ENCODE measurements at regions not wholly inside any gene's neighbourhood (a gene's known extent, or its start where the extent isn't known, plus 50 kb on each side); places are given as distances from the start of the nearest gene placed in this dataset.

GRCh38 chr1:60974524-60975372 is 107.6 kb upstream of the NFIA start:
- no peak overlapping the region for H3K4me3 Mint-ChIP-seq
- H3K36me3 Mint-ChIP-seq (ENCODE audit: low read depth) = no peaks in the 10 kb centered on the region
- H3K9me3 Mint-ChIP-seq = no peaks in the 10 kb centered on the region
- H3K4me1 Mint-ChIP-seq (ENCODE audit: low read depth) = no peaks in the 10 kb centered on the region
- H3K27ac Mint-ChIP-seq = no peak overlapping the region
- no peak for DNase-seq (ENCODE audit: low spot score)
- H3K27me3 Mint-ChIP-seq (ENCODE audit: low read depth) = peaks cover 8% of the 10 kb centered on the region

GRCh38 chr1:60973668-60974067 is 108.7 kb upstream of the NFIA start:
- Mint-ChIP-seq H3K4me3 (no peak overlapping the region), H3K36me3 (ENCODE audit: low read depth) (no peaks in the 10 kb centered on the region)
- no peak for DNase-seq (ENCODE audit: low spot score)

GRCh38 chr1:60972841-60973364 is 109.5 kb upstream of the NFIA start:
- Mint-ChIP-seq H3K4me1 (ENCODE audit: low read depth) (no peaks in the 10 kb centered on the region), H3K4me3 (no peak overlapping the region), H3K36me3 (ENCODE audit: low read depth) (no peaks in the 10 kb centered on the region), H3K27ac (no peak overlapping the region), H3K27me3 (ENCODE audit: low read depth) (peaks cover 8% of the 10 kb centered on the region), H3K9me3 (no peaks in the 10 kb centered on the region)
- no peak for DNase-seq (ENCODE audit: low spot score)

More at GRCh38 chr1:60973668-60974067, 108.7 kb upstream of the NFIA start:
- Mint-ChIP-seq H3K27ac (no peak overlapping the region), H3K9me3 (no peaks in the 10 kb centered on the region), H3K27me3 (ENCODE audit: low read depth) (peaks cover 8% of the 10 kb centered on the region), H3K4me1 (ENCODE audit: low read depth) (no peaks in the 10 kb centered on the region)

GRCh38 chr1:60971330-60971729 is 111.0 kb upstream of the NFIA start:
- H3K4me3 Mint-ChIP-seq = no peak overlapping the region
- DNase-seq (ENCODE audit: low spot score) = no peak
- peaks cover 14% of the 10 kb centered on the region for H3K9me3 Mint-ChIP-seq
- peaks cover 8% of the 10 kb centered on the region for H3K27me3 Mint-ChIP-seq (ENCODE audit: low read depth)
- no peak overlapping the region for H3K27ac Mint-ChIP-seq
- no peaks in the 10 kb centered on the region for H3K36me3 Mint-ChIP-seq (ENCODE audit: low read depth)
- no peaks in the 10 kb centered on the region for H3K4me1 Mint-ChIP-seq (ENCODE audit: low read depth)

- H3K4me3 Mint-ChIP-seq = no peak overlapping the region
- no peak for DNase-seq (ENCODE audit: low spot score)
- H3K9me3 Mint-ChIP-seq = peaks cover 18% of the 10 kb centered on the region
- H3K4me1 Mint-ChIP-seq (ENCODE audit: low read depth) = no peaks in the 10 kb centered on the region
- no peak overlapping the region for H3K27ac Mint-ChIP-seq
- H3K27me3 Mint-ChIP-seq (ENCODE audit: low read depth) = peaks cover 8% of the 10 kb centered on the region
- H3K36me3 Mint-ChIP-seq (ENCODE audit: low read depth) = no peaks in the 10 kb centered on the region
Measured at GRCh38 chr1:60969971-60970509, 112.3 kb upstream of the NFIA start.

DNA sequence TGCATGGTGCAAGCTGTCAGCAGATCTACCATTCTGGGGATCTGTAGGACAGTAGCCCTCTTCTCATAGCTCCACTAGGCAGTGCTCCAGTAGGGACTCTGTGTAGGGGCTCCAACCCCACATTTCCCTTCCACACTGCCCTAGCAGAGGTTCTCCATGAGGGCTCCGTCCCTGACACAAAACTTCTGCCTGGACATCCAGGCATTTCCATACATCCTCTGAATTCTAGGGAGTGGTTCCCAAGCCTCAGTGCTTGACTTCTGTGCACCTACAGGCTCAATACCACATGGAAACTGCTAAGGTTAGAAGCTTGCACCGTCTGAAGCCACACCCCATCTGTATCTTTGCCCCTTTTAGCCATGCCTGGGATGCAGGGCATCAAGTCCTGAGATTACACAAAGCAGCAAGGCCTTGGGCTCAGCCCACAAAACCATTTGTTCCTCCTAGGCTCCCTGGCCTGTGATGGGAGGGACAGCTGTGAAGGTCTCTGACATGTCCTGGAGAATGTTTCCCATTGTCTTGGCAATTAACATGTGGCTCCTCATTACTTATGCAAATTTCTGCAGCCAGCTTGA is 117.0 kb upstream of the NFIA start:
- Mint-ChIP-seq H3K27me3 (ENCODE audit: low read depth) (no peaks in the 10 kb centered on the region), H3K4me1 (ENCODE audit: low read depth) (no peaks in the 10 kb centered on the region), H3K9me3 (peaks cover 22% of the 10 kb centered on the region), H3K27ac (no peak overlapping the region), H3K36me3 (ENCODE audit: low read depth) (no peaks in the 10 kb centered on the region), H3K4me3 (no peak overlapping the region)
- no peak for DNase-seq (ENCODE audit: low spot score)

- Mint-ChIP-seq H3K4me1 (ENCODE audit: low read depth) (no peaks in the 10 kb centered on the region), H3K36me3 (ENCODE audit: low read depth) (no peaks in the 10 kb centered on the region), H3K9me3 (peaks cover 22% of the 10 kb centered on the region), H3K4me3 (no peak overlapping the region), H3K27ac (no peak overlapping the region), H3K27me3 (ENCODE audit: low read depth) (no peaks in the 10 kb centered on the region)
- no peak for DNase-seq (ENCODE audit: low spot score)
Measured at GRCh38 chr1:60963167-60963940, 119.0 kb upstream of the NFIA start.

GRCh38 chr1:60960891-60961461 is 121.4 kb upstream of the NFIA start:
- H3K36me3 Mint-ChIP-seq (ENCODE audit: low read depth) = no peaks in the 10 kb centered on the region
- no peaks in the 10 kb centered on the region for H3K4me1 Mint-ChIP-seq (ENCODE audit: low read depth)
- H3K27me3 Mint-ChIP-seq (ENCODE audit: low read depth) = no peaks in the 10 kb centered on the region
- DNase-seq (ENCODE audit: low spot score) = no peak
- no peak overlapping the region for H3K4me3 Mint-ChIP-seq
- peaks cover 8% of the 10 kb centered on the region for H3K9me3 Mint-ChIP-seq
- no peak overlapping the region for H3K27ac Mint-ChIP-seq

- Mint-ChIP-seq H3K4me1 (ENCODE audit: low read depth) (no peaks in the 10 kb centered on the region), H3K4me3 (no peak overlapping the region), H3K27ac (no peak overlapping the region), H3K27me3 (ENCODE audit: low read depth) (no peaks in the 10 kb centered on the region), H3K36me3 (ENCODE audit: low read depth) (no peaks in the 10 kb centered on the region), H3K9me3 (peaks cover 3% of the 10 kb centered on the region)
- no peak for DNase-seq (ENCODE audit: low spot score)
Measured at GRCh38 chr1:60959701-60960100, 122.7 kb upstream of the NFIA start.

DNA sequence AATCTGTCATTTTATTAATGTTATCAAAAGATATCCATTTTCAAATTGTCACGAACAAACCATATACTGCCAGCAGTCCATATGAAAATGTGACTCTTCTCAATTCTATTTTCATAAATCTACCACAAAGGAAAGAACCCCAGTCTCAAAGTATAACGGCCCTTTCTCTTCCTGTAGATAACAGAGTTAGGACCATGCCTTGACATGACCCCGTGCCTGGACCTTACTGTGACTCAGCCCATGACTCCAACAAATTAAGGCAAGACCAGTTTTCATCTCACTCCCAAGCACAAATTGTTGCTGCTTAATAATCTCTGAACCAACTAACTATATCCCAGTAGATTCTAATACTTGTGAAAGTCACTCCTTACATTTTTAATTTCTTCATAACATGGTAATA is 124.4 kb upstream of the NFIA start:
- H3K27me3 Mint-ChIP-seq (ENCODE audit: low read depth) = no peaks in the 10 kb centered on the region
- H3K4me1 Mint-ChIP-seq (ENCODE audit: low read depth) = no peaks in the 10 kb centered on the region
- no peak for DNase-seq (ENCODE audit: low spot score)
- H3K36me3 Mint-ChIP-seq (ENCODE audit: low read depth) = no peaks in the 10 kb centered on the region
- H3K4me3 Mint-ChIP-seq = no peak overlapping the region
- no peak overlapping the region for H3K27ac Mint-ChIP-seq
- H3K9me3 Mint-ChIP-seq = no peaks in the 10 kb centered on the region

DNA sequence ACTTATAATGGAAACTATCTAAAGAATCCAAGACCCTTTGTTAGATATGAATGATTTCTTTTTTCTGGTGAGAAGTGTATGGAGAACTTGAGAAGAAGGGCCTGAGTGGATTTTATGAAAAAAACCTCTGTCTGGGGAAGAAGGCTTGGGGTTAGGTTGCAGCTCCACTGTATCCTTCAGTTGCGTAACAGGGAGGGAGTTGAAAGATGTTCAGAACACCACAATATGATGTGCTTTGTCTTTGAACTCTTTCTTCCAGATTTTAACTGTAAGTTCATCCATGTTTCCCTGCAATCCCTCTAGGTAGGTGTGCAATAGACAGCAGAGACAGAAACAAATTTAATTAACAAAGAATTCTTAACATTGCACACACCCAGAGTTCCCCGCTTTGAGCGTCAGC is 125.8 kb upstream of the NFIA start:
- no peaks in the 10 kb centered on the region for H3K27me3 Mint-ChIP-seq (ENCODE audit: low read depth)
- DNase-seq (ENCODE audit: low spot score) = no peak
- H3K4me1 Mint-ChIP-seq (ENCODE audit: low read depth) = no peaks in the 10 kb centered on the region
- no peaks in the 10 kb centered on the region for H3K36me3 Mint-ChIP-seq (ENCODE audit: low read depth)
- H3K27ac Mint-ChIP-seq = no peak overlapping the region
- no peaks in the 10 kb centered on the region for H3K9me3 Mint-ChIP-seq
- H3K4me3 Mint-ChIP-seq = no peak overlapping the region

GRCh38 chr1:60952612-60953111 is 129.7 kb upstream of the NFIA start:
- Mint-ChIP-seq H3K36me3 (ENCODE audit: low read depth) (no peaks in the 10 kb centered on the region), H3K4me1 (ENCODE audit: low read depth) (peaks cover 3% of the 10 kb centered on the region)

DNA sequence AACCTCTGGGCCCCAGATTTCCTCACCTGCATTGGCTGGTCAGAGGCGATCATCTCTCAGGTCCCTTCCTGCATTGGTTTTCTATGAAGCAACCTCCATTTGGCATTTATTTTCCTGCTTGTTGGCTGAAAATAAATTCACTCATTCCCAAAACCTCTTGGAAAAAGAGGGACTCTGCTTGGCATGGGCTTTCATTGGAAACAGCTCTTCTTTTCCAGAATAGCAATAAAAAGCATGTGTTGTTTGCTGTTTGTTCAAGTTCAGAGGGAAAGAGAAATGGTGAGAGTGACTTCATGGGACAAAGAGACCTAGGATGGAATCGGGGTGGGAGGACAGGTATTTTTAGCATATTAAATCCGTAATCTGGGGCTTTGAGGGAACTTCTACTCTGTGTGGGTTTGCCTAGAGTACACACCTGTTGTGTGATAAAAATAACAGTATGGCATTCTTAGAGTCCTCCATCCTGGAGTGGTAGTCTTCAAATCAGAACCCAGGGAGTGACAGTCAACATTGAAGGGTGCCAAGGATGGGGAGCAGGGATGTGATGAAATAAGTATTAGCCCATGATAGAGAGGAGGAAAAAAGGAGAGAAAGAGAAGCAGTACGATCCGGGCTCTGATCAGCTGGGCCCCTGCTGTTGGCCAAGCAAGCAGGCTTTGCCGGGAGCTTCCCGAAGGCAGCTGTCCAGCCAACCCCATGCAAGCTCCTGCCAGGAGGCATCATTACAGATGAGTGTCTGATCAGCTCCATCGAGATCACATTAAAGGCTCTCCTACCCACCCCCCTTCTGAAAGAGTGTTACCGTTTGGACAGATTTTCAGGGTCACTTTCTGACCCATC is 131.9 kb upstream of the NFIA start:
- no peaks in the 10 kb centered on the region for H3K36me3 Mint-ChIP-seq (ENCODE audit: low read depth)
- peaks cover 3% of the 10 kb centered on the region for H3K27me3 Mint-ChIP-seq (ENCODE audit: low read depth)
- H3K9me3 Mint-ChIP-seq = no peaks in the 10 kb centered on the region
- no peak overlapping the region for H3K4me3 Mint-ChIP-seq
- no peak for DNase-seq (ENCODE audit: low spot score)
- no peak overlapping the region for H3K27ac Mint-ChIP-seq
- peaks cover 3% of the 10 kb centered on the region for H3K4me1 Mint-ChIP-seq (ENCODE audit: low read depth)

More at GRCh38 chr1:60952612-60953111, 129.7 kb upstream of the NFIA start:
- Mint-ChIP-seq H3K27me3 (ENCODE audit: low read depth) (peaks cover 2% of the 10 kb centered on the region), H3K9me3 (no peaks in the 10 kb centered on the region), H3K27ac (no peak overlapping the region), H3K4me3 (no peak overlapping the region)
- no peak for DNase-seq (ENCODE audit: low spot score)

All from T-helper 2 cell treated with Interferon-gamma antibody and Interleukin-4, amounts not matched to agents 5 μg/mL and 100 μg/mL, for 36 hours (primary cell).